ENCODE measurements at regions not wholly inside any gene's neighbourhood (a gene's known extent, or its start where the extent isn't known, plus 50 kb on each side); places are given as distances from the start of the nearest gene placed in this dataset.

DNA sequence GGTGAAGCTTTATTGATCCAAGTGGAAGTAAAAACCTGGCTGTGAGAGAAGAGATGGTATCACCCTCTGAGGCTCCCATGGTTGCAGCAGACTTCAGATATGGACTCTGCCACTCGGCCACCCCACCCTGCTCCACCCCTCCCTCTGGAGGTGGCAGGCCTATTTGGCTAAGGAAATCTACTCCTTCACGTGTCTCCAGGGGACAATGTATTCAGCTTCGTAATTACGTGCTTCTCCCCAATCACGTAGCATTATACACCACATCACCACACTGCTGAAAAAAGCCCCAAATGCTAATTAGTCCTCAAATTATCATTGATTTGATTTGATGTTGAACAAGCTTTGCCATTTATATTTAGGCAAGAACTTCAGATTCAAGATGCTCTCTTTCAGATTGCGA lies 220.7 kb downstream of the OMA1 start:
- Histone ChIP-seq H3K4me3 (no peak overlapping the region), H3K4me1 (no peaks in the 10 kb centered on the region), H3K27me3 (no peaks in the 10 kb centered on the region), H3K36me3 (peaks cover 0 to 5% (median 0%) of the 10 kb centered on the region in 3 donors), H3K27ac (no peak overlapping the region), H3K9me3 (peaks cover 0 to 12% (median 9%) of the 10 kb centered on the region in 3 donors)
- intact Hi-C loops (cut with DNase I; ENCODE audit: low total_unique reads), result no loop called here
- TF ChIP-seq, protein P1, sequence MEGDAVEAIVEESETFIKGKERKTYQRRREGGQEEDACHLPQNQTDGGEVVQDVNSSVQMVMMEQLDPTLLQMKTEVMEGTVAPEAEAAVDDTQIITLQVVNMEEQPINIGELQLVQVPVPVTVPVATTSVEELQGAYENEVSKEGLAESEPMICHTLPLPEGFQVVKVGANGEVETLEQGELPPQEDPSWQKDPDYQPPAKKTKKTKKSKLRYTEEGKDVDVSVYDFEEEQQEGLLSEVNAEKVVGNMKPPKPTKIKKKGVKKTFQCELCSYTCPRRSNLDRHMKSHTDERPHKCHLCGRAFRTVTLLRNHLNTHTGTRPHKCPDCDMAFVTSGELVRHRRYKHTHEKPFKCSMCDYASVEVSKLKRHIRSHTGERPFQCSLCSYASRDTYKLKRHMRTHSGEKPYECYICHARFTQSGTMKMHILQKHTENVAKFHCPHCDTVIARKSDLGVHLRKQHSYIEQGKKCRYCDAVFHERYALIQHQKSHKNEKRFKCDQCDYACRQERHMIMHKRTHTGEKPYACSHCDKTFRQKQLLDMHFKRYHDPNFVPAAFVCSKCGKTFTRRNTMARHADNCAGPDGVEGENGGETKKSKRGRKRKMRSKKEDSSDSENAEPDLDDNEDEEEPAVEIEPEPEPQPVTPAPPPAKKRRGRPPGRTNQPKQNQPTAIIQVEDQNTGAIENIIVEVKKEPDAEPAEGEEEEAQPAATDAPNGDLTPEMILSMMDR (IDR thresholded peaks at IDR 0.05), result no peak
- no peak for DNase-seq

DNA sequence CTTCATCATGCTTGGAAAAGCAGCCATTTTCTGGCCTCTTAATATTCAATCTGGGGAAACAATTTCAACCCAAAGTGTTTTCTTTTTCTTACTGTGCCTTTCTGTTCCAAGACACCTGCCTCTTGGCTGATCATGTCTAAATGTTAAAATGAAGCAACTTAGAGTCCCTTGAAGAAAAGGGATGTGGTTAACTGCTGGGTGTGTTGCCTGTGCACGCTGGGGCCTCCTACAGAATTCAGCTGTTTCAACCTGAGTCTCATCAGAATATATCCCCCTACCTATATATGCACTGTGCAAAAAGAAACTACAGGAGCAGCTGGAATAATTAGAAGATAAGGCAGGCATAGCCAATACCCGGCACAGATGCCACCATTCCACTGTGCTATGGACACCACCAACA lies 222.0 kb downstream of the OMA1 start:
- Histone ChIP-seq H3K4me3 (no peak overlapping the region), H3K4me1 (no peaks in the 10 kb centered on the region), H3K36me3 (peaks cover 0 to 5% (median 0%) of the 10 kb centered on the region in 3 donors), H3K27ac (no peak overlapping the region), H3K9me3 (peaks cover 0 to 12% (median 9%) of the 10 kb centered on the region in 3 donors), H3K27me3 (no peaks in the 10 kb centered on the region)
- intact Hi-C loops (cut with DNase I; ENCODE audit: low total_unique reads), result no loop called here
- no peak for DNase-seq
- TF ChIP-seq, protein P1 (IDR thresholded peaks at IDR 0.05), result no peak

DNA sequence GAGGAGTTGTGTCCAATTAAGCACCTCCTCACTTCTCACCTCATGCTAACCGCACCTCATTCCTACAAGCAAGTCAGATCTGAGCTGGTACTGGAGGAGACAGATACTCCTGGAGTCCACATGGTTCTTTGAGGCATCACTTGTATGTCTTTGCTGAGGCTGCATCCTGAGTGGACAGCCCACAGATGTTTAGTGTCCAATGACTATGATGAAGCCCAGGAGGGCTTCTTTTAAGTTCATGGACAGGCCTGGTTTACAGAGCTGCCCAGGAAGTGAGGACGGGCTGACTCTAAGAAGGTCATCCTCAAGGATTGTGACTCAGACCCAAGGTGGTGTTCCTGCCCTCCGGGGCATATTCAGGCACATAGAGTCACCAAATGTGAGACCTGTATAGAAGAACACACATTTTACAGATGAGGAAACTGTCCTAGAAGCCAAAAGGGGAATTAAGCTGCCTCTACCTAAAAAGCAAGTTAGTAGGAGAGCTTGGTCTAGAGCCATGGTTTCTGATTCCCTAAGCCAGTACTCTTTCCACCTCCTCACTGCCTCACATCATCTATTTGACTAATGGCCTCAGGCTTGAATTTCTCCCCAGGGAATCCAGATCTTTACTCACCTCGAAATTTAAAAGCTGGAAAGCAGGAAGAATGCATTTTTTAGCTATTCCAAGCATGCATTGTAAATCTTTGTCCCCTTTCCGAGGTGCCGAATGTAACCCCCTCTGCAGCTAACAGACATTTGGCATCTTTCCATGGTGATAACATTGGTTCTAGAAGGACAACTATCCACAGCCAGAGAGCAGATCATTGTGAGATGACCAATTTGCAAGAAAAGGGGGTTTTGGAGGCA lies 228.1 kb downstream of the OMA1 start:
- no peaks in the 10 kb centered on the region for H3K27me3 ChIP-seq
- H3K4me1 ChIP-seq, result no peaks in the 10 kb centered on the region
- peaks cover 0 to 5% (median 0%) of the 10 kb centered on the region in 3 donors for H3K36me3 ChIP-seq
- intact Hi-C loops (cut with DNase I; ENCODE audit: low total_unique reads), result no loop called here
- DNase-seq, result no peak
- no peak overlapping the region for H3K4me3 ChIP-seq
- peaks cover 0 to 12% (median 9%) of the 10 kb centered on the region in 3 donors for H3K9me3 ChIP-seq
- TF ChIP-seq, protein P1 (IDR thresholded peaks at IDR 0.05), result no peak
- no peak overlapping the region for H3K27ac ChIP-seq

DNA sequence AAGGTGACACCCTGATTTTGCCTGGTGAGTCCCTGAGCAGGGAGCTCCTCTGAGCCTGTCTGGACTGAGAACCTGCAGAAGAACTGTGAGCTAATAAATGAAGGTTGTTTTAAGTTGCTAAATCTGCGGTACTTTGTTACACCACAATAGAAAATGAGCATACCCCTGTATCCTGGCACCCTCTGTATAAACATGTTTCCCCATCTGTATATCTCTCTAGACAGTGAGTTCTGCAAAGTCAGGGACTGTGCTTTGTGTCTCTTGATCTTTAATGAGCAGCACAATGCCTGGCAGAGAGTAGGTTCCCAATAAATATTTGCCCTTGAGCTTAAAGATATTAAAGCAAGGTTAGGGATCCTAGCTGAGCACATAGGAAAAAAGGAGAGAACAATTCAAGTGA lies 228.8 kb downstream of the OMA1 start:
- no peak overlapping the region for H3K4me3 ChIP-seq
- DNase-seq, result no peak
- peaks cover 0 to 12% (median 9%) of the 10 kb centered on the region in 3 donors for H3K9me3 ChIP-seq
- TF ChIP-seq, protein P1 (IDR thresholded peaks at IDR 0.05), result no peak
- no peaks in the 10 kb centered on the region for H3K27me3 ChIP-seq
- intact Hi-C loops (cut with DNase I; ENCODE audit: low total_unique reads), result no loop called here
- H3K27ac ChIP-seq, result no peak overlapping the region
- no peaks in the 10 kb centered on the region for H3K4me1 ChIP-seq
- H3K36me3 ChIP-seq, result peaks cover 0 to 5% (median 0%) of the 10 kb centered on the region in 3 donors

DNA sequence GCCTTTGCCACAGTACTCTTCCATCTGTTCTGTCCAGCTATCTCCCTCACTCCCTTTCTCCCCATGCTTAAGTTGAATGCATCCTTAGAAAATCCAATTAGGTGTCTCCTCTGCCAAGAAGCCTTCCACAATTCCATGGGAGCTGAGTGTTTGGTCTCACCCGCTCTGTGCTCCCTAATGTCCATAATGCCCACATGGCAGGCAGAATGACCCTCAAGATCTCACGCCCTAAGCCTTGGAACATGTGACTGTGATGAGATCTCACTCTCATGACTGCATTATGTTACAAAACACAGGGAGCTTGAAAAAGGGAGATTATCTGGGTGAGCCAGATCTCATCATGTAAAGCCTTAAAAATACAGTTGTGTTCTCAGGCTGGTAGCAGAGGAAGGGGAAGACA lies 229.4 kb downstream of the OMA1 start:
- H3K36me3 ChIP-seq, result peaks cover 0 to 5% (median 0%) of the 10 kb centered on the region in 3 donors
- no peak overlapping the region for H3K4me3 ChIP-seq
- TF ChIP-seq, protein P1 (IDR thresholded peaks at IDR 0.05), result no peak
- peaks cover 0 to 12% (median 8%) of the 10 kb centered on the region in 3 donors for H3K9me3 ChIP-seq
- intact Hi-C loops (cut with DNase I; ENCODE audit: low total_unique reads), result no loop called here
- no peak for DNase-seq
- no peaks in the 10 kb centered on the region for H3K27me3 ChIP-seq
- H3K27ac ChIP-seq, result no peak overlapping the region
- no peaks in the 10 kb centered on the region for H3K4me1 ChIP-seq
